ENCODE measurements at regions not wholly inside any gene's neighbourhood (a gene's known extent, or its start where the extent isn't known, plus 50 kb on each side); places are given as distances from the start of the nearest gene placed in this dataset.
A peak's percentile ranks its signal among the peaks of the same experiment; 100 is the strongest.

DNA sequence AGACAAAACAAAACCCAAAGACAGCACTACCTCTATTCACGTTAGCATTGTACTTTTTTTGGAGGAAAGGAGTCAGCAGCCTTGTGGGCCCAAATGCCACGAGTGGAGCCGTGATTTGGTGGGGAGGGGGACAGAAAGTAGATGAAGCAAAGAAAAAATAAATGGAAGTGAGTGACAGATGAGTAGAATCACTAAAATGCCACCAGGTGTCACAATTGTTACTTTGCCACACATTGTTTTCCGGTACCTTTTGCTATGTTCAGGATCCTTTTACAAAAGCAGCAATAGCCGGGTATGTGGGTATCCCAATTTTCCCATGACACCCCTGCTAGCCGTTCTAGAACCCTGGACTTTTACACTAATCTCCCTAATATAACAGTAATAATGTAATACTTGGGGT is 85.0 kb upstream of the AK4 start:
- Mint-ChIP-seq H3K36me3 (ENCODE audit: low read depth) (peaks cover 7% of the 10 kb centered on the region), H3K4me3 (no peak overlapping the region)
- POLR2A ChIA-PET = no interaction called here

DNA sequence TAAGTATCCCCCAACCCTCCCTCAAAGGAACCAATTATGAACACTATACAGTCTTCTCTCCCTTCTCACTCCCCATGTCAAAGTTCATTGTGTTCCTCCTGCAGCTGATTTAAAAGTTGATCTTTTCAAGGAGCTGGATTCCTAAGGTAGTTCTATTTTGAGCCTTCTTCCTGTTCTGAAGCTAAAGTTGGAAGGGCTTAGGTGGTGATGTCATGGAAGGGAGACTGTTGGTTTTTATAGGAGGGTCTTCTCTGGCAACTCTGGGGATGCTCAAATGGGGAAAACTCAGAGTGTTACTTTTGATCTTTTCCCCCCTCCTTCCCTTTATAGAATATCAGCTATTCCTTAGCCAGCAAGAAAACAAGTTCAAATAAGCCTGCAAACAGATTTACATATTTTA is 83.0 kb upstream of the AK4 start:
- ChIA-PET CTCF (interaction anchor here (0.7 to 4.9 kb wide), 7 partner anchors 10 to 623 kb away, joined by 3 to 70 read pairs (median 4); no protein-coding TSS in a partner anchor), POLR2A (interaction anchor here (1.1 kb wide), 1 partner anchor 103 kb away, joined by 4 read pairs; no protein-coding TSS in a partner anchor)
- Mint-ChIP-seq H3K9me3 (ENCODE audit: low read depth) (no peaks in the 10 kb centered on the region), H3K27me3 (no peaks in the 10 kb centered on the region), H3K4me1 (peaks cover 56% of the 10 kb centered on the region), H3K36me3 (ENCODE audit: low read depth) (peaks cover 2% of the 10 kb centered on the region), H3K27ac (peak overlapping the region; percentile 73), H3K4me3 (peak overlapping the region; percentile 83)
- intact Hi-C loops (cut with DNase I, micrococcal nuclease) = loop anchor here (5.0 to 10.0 kb wide), 9 partner anchors 63 to 1470 kb away; partner anchors contain the start of genes LEPR (in 1 of the 2), LEPROT (in 1 of the 2), PGM1 (in 1 of the 2) and RAVER2 (in 1 of the 2)
- ATAC-seq (no peak), DNase-seq (no peak)

More for the DNA sequence above, 85.0 kb upstream of the AK4 start:
- H3K27me3 Mint-ChIP-seq = no peaks in the 10 kb centered on the region
- peaks cover 59% of the 10 kb centered on the region for H3K4me1 Mint-ChIP-seq
- no peaks in the 10 kb centered on the region for H3K9me3 Mint-ChIP-seq (ENCODE audit: low read depth)
- no peak for ATAC-seq
- CTCF ChIA-PET = interaction anchor here (0.8 to 4.9 kb wide), 9 partner anchors 12 to 624 kb away, joined by 3 to 70 read pairs (median 7); partner anchors contain the start of gene AK4
- DNase-seq = no peak
- no peak overlapping the region for H3K27ac Mint-ChIP-seq
- intact Hi-C loops (cut with DNase I, micrococcal nuclease) = loop anchor here (2.0 to 10.0 kb wide), 7 partner anchors 150 to 1468 kb away; partner anchors contain the start of genes PGM1 (in 1 of the 2) and RAVER2 (in 1 of the 2)

DNA sequence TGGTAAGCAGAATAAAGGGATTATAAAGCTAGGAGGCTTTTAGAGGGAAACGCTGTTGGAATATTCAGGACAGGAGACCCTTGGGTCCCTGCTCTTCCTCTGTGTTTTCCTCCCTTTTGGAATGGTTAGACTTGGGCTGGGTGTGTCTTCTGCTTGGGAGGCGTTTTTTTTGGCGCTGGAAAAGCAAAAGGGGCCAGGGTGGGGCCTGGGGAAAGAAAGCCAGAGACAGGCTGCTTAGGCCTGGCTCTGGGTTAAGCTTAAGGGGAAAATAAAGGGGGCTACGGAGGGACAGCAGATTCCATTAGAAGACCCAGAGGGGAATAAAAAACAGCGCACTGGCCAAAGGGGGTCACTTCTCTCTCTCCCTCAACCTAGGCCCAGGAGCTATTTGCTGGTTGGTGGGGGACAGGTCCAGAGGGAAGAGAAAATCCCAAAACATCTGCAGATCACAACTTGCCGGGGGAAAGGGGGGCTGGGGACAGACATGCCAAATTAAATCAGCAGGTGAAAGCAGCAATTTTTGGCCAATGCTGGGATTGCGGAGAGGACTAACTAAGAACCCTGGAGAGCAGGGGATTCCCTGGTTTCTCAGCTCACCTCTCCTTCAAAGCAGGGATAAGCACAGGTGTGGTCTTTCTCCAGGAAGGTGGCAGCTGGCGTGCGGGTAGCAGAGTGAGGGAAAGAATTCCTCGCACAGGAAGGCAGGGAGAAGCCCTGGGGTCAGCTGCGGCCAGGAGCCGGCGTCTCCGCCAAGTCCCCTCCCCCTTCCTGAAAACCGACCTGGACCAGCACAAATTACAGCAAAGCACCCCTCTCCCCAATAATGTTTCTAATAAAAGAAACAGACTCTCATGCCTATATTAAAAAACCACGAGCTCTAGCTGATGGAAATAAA is 82.2 kb upstream of the AK4 start:
- H3K27ac Mint-ChIP-seq = peak overlapping the region; percentile 69
- peaks cover 2% of the 10 kb centered on the region for H3K36me3 Mint-ChIP-seq (ENCODE audit: low read depth)
- ChIA-PET POLR2A (interaction anchor here (0.6 to 1.1 kb wide), 2 partner anchors 103 to 204 kb away, joined by 3 to 4 read pairs; no protein-coding TSS in a partner anchor), CTCF (interaction anchor here (0.6 to 4.9 kb wide), 8 partner anchors 9 to 697 kb away, joined by 3 to 70 read pairs (median 4); no protein-coding TSS in a partner anchor)
- H3K4me1 Mint-ChIP-seq = peaks cover 59% of the 10 kb centered on the region
- H3K27me3 Mint-ChIP-seq = no peaks in the 10 kb centered on the region
- DNase-seq = no peak
- intact Hi-C loops (cut with DNase I, micrococcal nuclease) = loop anchor here (2.0 to 10.0 kb wide), 9 partner anchors 63 to 1471 kb away; partner anchors contain the start of genes AK4 (in 1 of the 2), LEPR (in 1 of the 2), LEPROT (in 1 of the 2) and PGM1 (in 1 of the 2)
- no peaks in the 10 kb centered on the region for H3K9me3 Mint-ChIP-seq (ENCODE audit: low read depth)
- no peak for ATAC-seq
- peak overlapping the region; percentile 83 for H3K4me3 Mint-ChIP-seq

DNA sequence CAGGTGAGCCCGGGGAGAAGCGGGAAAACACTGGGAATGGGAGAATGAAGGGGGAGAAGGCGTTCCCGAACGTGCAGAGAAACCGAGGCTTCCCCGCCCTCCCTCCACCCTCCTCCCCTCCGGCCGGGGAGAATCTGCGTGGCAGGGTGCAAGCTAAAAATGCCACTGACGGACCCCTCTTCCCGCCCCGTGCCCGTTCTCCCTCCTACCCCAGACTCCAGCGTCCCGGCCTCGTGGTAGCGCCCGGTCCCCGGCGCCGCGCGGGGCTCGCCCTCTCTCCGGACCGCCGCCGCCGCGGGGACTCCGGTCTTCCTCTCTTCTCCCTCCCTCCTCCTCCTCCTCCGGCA is 81.6 kb upstream of the AK4 start:
- H3K4me3 Mint-ChIP-seq = peak overlapping the region; percentile 83
- H3K36me3 Mint-ChIP-seq (ENCODE audit: low read depth) = peaks cover 2% of the 10 kb centered on the region
- ChIA-PET CTCF (interaction anchor here (0.6 to 4.9 kb wide), 3 partner anchors 9 to 698 kb away, joined by 3 to 70 read pairs (median 3); no protein-coding TSS in a partner anchor), POLR2A (no interaction called here)
- no peaks in the 10 kb centered on the region for H3K27me3 Mint-ChIP-seq
- DNase-seq = no peak
- no peak for ATAC-seq
- intact Hi-C loops (cut with DNase I, micrococcal nuclease) = loop anchor here (2.0 to 10.0 kb wide), 9 partner anchors 64 to 1472 kb away; partner anchors contain the start of genes AK4 (in 1 of the 2), LEPR (in 1 of the 2), LEPROT (in 1 of the 2) and PGM1 (in 1 of the 2)
- H3K9me3 Mint-ChIP-seq (ENCODE audit: low read depth) = no peaks in the 10 kb centered on the region
- peak overlapping the region; percentile 80 for H3K27ac Mint-ChIP-seq
- peaks cover 59% of the 10 kb centered on the region for H3K4me1 Mint-ChIP-seq

DNA sequence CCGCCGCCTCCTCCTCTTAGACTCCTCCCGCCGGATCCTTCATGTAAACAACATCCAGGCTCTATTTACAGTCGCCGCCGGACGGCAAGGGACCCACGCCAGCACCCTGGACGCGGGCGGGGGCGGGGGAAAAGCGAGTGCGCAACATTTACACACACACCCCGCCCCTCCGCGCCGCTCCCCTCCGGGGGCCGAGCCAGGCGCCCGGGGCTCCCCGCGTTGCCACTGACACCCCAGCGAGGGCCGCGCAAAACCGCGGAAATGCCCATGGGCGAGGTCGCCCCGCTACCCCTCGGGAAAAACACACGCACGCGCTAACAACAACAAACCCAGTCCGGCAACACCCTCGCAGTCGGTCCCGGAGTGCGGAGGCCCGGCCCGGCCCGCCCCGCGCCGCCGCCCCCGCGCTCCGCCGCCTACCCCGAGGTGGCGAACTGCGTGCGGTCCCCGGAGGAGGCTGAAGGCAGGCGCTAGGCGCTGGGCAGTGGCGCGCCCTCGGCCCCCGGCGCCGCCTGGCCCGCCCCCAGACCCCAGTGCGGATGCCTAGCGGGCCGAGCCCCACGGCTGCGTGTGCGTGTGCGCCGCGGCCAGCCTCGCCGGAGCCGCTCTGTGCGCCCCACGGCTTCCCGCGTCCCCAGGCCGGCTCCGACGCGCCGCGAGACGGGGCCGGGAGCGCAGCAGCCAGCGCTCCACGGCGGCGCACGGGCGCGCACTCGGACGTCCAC is 81.1 kb upstream of the AK4 start:
- peak overlapping the region; percentile 93 for H3K4me3 Mint-ChIP-seq
- CTCF ChIA-PET = no interaction called here
- peaks cover 57% of the 10 kb centered on the region for H3K4me1 Mint-ChIP-seq

DNA sequence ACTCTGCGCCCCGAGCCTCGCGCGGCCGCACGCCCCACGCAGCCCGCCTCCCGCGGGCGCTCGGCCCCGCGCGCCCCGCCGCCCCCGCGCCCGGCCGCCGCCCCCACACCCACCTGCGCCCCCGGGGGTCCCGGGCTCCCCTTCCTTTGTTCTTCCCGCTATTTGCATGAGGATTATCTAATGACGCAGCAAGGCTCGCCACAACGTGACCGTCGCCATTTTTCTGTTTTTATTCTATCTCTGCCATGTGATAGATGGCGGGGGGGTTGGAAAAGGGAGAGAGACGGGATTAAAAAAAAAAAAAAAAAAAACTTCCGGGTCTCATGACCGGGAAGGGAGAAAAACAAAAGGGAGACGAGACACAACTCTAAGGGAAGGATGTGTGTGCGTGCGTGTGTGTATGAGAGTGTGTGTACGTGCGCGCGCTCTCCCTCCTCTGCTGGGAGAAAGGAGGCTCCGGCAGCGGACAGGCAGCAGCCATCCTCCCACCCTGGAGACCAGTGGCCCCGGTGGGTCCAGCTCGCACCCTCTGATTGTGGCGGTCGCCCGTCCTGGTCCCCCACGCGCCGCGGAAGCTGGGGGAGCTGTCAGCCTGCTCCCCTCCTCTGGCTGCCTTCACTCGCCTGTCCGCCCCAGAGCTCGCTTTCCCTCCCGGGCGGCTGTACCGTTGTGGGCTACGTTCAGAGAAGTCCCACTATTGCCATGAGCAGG is 80.4 kb upstream of the AK4 start:
- Mint-ChIP-seq H3K9me3 (ENCODE audit: low read depth) (no peaks in the 10 kb centered on the region), H3K27ac (peak overlapping the region; percentile 95), H3K27me3 (no peaks in the 10 kb centered on the region), H3K4me1 (peaks cover 52% of the 10 kb centered on the region), H3K36me3 (ENCODE audit: low read depth) (peaks cover 2% of the 10 kb centered on the region), H3K4me3 (peak overlapping the region; percentile 93)
- intact Hi-C loops (cut with DNase I, micrococcal nuclease) = loop anchor here (1.0 to 10.0 kb wide), 16 partner anchors 7 to 1473 kb away; partner anchors contain the start of genes AK4 (in 2 of the 2), JAK1 (in 2 of the 2), LEPR (in 2 of the 2) and LEPROT (in 2 of the 2)
- DNase-seq = peak; percentile 70
- ATAC-seq = peak; percentile 27
- ChIA-PET POLR2A (interaction anchor here (1.7 kb wide), 1 partner anchor 65 kb away, joined by 8 read pairs; no protein-coding TSS in a partner anchor), CTCF (no interaction called here)

More for the DNA sequence above, 81.1 kb upstream of the AK4 start:
- peaks cover 2% of the 10 kb centered on the region for H3K36me3 Mint-ChIP-seq (ENCODE audit: low read depth)
- DNase-seq (peak; percentile 78), ATAC-seq (peak; percentile 56)
- peak overlapping the region; percentile 80 for H3K27ac Mint-ChIP-seq
- POLR2A ChIA-PET = no interaction called here
- no peaks in the 10 kb centered on the region for H3K27me3 Mint-ChIP-seq
- H3K9me3 Mint-ChIP-seq (ENCODE audit: low read depth) = no peaks in the 10 kb centered on the region
- intact Hi-C loops (cut with DNase I, micrococcal nuclease) = loop anchor here (1.0 to 10.0 kb wide), 13 partner anchors 65 to 1472 kb away; partner anchors contain the start of genes AK4 (in 2 of the 2), LEPR (in 2 of the 2), LEPROT (in 2 of the 2) and JAK1 (in 1 of the 2)

DNA sequence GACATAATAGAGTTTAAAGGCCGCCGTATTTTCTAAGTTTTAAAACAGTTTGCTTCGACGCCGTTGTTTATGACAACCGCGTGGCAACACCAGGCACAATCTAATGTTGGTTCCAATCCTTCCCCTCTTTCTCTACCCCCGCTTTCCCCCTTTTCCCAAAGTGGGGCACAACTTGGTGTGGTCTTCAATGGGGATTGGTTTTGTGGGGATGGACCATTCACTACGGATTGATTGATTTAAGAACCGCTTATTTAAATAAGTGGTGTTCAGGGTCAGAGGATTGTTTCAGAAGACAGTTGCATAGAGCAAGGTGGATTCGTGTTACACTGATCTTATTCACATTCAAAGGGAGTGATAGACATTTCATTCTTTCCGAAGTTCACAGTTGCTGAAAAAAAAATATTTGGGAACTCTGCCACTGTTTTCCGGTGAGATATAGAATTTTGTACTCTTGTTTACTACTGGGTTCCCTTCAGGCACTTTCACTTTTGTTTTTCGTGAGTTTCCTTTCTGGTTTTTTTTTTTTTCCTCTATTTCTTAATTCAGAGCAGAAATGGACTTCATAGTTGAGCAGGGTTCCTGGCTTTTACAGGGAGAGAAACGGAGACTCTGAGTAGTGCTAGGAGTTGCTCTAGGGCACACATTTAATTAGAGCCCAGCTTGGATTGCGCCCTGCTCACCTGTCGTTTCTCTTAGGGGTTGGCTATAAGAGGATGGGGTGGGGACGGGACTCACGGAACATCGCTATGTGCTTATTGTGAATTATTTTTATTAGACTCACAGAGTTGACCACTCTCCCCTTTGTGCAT is 79.6 kb upstream of the AK4 start:
- DNase-seq (peak; percentile 39), ATAC-seq (peak; percentile 15)
- Mint-ChIP-seq H3K27me3 (no peaks in the 10 kb centered on the region), H3K36me3 (ENCODE audit: low read depth) (peaks cover 2% of the 10 kb centered on the region), H3K27ac (peak overlapping the region; percentile 95), H3K4me3 (peak overlapping the region; percentile 93), H3K9me3 (ENCODE audit: low read depth) (no peaks in the 10 kb centered on the region), H3K4me1 (peaks cover 45% of the 10 kb centered on the region)
- intact Hi-C loops (cut with DNase I, micrococcal nuclease) = loop anchor here (1.0 to 10.0 kb wide), 11 partner anchors 8 to 1474 kb away; partner anchors contain the start of genes JAK1 (in 1 of the 2), LEPR (in 1 of the 2), LEPROT (in 1 of the 2) and PGM1 (in 1 of the 2)
- ChIA-PET CTCF (no interaction called here), POLR2A (interaction anchor here (1.7 kb wide), 1 partner anchor 66 kb away, joined by 8 read pairs; no protein-coding TSS in a partner anchor)

DNA sequence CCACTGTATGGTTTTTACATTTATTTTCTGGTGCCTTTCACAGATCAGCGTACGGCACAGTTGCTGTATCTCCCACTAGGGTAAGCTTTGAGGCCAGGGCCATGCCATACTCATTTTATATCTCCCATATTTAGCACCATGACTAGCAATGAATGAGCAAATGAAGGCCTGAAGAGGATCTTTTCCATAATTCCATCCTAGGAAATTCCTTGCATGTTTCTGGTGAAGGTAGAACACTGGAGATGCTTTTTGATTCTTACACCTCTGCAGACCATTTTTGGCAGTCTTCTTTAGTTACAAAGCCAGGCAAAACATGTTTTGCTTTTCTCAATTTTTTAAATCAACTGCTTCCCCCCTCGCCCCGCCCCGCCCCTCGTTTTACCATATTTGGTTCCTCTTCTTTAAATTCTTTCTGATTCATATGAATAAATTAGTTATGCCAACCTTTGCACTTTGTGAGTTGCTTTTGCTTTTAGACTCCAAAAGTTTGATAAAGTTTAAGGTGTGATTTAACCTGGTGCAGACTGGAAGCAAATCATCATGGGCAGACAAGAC is 78.9 kb upstream of the AK4 start:
- ATAC-seq = peak; percentile 15
- peak; percentile 80 for DNase-seq
- ChIA-PET CTCF (no interaction called here), POLR2A (interaction anchor here (1.7 kb wide), 1 partner anchor 67 kb away, joined by 8 read pairs; no protein-coding TSS in a partner anchor)
- no peaks in the 10 kb centered on the region for H3K9me3 Mint-ChIP-seq (ENCODE audit: low read depth)
- H3K27me3 Mint-ChIP-seq = no peaks in the 10 kb centered on the region
- intact Hi-C loops (cut with DNase I, micrococcal nuclease) = loop anchor here (2.0 to 10.0 kb wide), 9 partner anchors 67 to 1474 kb away; partner anchors contain the start of genes JAK1 (in 1 of the 2), LEPR (in 1 of the 2), LEPROT (in 1 of the 2) and PGM1 (in 1 of the 2)
- H3K27ac Mint-ChIP-seq = peak overlapping the region; percentile 95
- peak overlapping the region; percentile 93 for H3K4me3 Mint-ChIP-seq
- H3K36me3 Mint-ChIP-seq (ENCODE audit: low read depth) = peaks cover 2% of the 10 kb centered on the region
- H3K4me1 Mint-ChIP-seq = peaks cover 45% of the 10 kb centered on the region

DNA sequence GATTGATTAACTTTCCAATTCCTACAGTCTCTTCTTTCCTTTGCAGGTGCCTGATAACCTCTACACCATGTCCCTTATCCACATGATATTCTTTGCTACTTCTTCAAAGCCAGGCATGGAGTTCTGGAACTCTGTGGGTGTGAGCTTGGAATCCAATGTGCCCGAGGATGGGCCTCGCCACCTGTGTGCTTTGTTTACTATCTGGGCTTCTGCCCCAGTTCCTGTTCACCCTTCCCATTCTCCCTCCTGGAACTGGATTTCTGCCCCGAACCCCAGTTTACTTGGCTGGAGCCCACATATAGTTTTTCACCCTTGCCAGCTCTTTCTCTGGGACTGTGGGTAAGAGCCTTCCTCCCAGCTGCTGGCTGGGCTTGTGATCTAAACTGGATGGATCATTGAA is 75.2 kb upstream of the AK4 start:
- intact Hi-C loops (cut with DNase I, micrococcal nuclease) = loop anchor here in 1 of 2 experiments (10.0 kb wide), 1 partner anchor 388 kb away; no protein-coding TSS in a partner anchor
- Mint-ChIP-seq H3K4me3 (no peak overlapping the region), H3K9me3 (ENCODE audit: low read depth) (no peaks in the 10 kb centered on the region), H3K27me3 (no peaks in the 10 kb centered on the region), H3K4me1 (peaks cover 34% of the 10 kb centered on the region), H3K36me3 (ENCODE audit: low read depth) (no peaks in the 10 kb centered on the region), H3K27ac (no peak overlapping the region)
- DNase-seq = no peak
- ChIA-PET POLR2A (no interaction called here), CTCF (interaction anchor here (0.5 to 6.8 kb wide), 6 partner anchors 9 to 1392 kb away, joined by 3 to 70 read pairs (median 4); no protein-coding TSS in a partner anchor)
- ATAC-seq = no peak
